TTC549 (cell line): ENCODE measurements at regions not wholly inside any gene's neighbourhood (a gene's known extent, or its start where the extent isn't known, plus 50 kb on each side); places are given as distances from the start of the nearest gene placed in this dataset.
"Not testable (repeated sequence)": the region's sequence is repeated elsewhere in the genome, so short reads cannot be mapped to it uniquely, and the experiment has no call there.

Experiments
- FAIRE-seq: peaks from 2 replicates; lab custom pipeline; 2012; peaks lifted over from hg19 to GRCh38; lab: Jason Lieb, UNC

DNA sequence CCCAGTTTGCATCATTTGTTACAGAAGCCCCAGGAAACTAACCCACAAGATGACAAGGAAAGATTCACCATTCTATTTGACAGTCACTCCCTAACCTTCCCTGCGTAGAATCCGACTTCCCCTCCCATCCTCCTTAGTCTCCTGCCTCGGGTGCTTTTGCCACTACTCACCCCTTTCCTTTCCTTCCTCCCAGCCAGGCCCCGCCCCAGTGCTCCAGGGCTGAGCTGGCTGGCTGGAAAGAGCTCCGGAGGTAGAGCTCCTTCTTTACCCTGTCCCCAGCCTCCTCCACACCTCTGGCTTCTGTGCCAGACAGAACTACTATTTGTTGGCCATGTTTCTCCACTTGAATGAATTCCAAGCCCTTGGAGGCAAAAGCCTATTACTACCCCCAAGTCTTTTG is 317.6 kb upstream of the NCKAP5 start:
- FAIRE-seq: no peak

DNA sequence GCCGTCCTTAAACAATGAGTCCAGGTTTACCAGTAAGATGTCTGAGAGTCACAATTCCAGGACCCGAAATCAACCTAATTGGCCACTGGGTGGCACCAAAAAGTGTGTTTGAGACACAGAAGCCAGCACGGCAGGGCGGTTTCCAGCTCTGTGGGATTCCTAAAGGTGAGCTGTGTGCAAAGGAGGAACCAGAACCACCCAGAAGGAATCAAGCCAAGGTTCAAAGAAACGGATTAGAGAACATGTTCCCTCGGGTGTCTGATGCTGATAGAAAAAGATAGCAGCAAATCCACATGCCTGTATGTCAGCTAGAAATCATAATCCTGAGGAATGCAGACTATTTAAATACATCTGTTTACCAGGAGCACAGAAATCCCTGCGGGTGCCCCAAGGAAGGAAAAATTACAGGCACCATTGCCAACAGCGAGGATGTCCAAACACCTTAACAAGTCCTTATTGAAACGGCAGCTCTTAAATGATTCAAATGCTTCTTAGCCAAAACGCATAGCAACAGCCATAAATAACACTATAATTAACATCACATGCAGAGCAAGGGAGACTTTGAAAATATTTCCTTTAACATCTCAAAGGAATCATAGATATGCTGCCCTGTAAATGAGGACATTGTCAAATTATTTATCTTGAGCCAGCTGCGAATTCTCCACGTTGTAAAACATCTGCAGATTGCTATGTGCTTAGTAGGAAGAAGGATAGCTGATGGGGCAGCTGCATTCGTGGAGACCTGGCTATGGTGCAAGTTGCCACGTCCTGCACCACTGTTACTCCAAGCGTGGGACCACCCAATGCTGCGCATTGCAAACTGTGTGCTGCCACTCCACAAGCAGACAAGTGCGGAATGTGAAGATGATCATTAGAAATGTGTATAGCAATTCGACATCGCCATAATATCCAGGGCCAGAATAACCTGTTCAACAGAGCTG is 318.7 kb upstream of the NCKAP5 start:
- no peak for FAIRE-seq

- FAIRE-seq: no peak
Observed at GRCh38 chr2:133887676-133888040, 319.4 kb upstream of the NCKAP5 start.

DNA sequence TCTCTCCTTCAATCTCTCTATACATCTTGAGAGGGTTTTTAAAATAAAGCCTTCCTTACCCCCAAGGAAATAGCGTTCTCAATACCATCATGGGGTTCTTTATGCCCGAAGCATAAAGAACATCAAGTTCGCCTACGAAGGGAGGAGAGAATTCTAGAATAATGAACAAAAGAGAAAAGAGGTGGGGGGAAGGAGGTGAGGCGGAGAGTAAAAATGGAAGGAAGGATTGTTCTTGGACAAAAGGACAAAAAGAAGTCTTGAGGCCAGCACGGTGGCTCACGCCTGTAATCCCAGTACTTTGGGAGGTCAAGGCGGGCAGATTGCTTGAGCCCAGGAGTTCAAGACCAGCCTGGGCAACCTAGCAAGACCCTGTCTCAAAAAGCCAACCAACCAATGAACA is 319.8 kb upstream of the NCKAP5 start:
- FAIRE-seq: no peak

- FAIRE-seq: no peak
Observed at GRCh38 chr2:133888621-133889219, 320.5 kb upstream of the NCKAP5 start.

GRCh38 chr2:133892352-133892913 is 324.2 kb upstream of the NCKAP5 start:
- no peak for FAIRE-seq

- FAIRE-seq: no peak
Observed at GRCh38 chr2:133894429-133894828, 326.2 kb upstream of the NCKAP5 start.

DNA sequence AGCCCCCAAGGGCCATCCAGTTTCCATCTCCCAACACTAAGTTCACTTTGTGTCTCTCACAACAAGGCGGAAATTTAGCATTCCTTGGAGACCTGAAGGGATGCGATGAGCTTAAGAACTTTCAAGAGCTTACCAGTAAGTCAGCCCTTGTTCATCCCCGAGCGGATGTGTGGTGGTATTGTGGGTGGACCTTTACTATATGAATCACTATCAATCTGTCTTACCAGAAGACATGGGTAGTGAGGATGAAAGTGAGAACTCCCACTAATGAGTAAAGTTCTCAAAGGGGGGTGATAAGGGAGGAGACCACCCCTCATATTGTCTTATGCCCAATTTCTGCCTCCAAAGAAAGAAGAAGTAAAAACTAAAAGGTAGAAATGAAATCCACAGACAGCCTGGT is 329.6 kb upstream of the NCKAP5 start:
- not testable (repeated sequence) for FAIRE-seq

DNA sequence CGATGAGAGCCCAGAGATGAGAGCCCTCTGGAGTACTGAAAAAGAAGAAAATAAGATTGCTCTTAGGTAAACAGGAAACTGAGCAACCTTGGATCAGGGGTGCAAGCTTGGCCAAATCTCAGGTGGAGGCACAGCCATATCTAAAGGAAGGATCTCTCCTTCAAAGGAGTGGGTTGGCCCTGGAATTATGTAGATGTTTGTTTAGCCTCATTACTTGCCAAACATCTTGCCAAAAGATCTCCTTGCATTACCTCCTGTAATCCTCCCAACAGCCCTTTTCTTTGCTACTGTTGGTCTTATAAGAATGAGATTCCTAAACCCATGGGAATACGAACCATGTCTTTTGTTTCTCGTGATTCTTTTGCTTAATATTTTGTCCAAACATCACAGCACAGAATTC is 332.6 kb upstream of the NCKAP5 start:
- no peak for FAIRE-seq

GRCh38 chr2:133906396-133906795 is 338.1 kb upstream of the NCKAP5 start:
- no peak for FAIRE-seq

DNA sequence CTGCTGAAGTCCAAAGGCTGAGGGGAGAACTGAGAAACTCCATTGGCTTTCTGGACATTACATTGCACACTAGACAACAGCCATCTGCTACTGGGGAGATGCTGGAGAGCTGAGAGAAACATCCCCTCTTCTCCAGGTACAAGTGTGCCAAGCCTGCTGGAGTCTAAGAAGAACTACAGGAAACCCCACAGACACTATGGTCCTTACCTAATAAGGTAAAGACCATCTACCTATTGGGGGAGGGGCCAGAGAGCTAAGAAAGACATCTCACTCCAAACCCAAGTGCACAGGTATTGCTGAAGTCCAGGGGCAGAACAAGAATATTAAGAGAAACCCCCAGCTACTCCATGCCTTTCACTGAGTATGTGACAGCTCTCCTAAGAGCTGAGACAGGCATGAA is 338.7 kb upstream of the NCKAP5 start:
- FAIRE-seq: no peak

DNA sequence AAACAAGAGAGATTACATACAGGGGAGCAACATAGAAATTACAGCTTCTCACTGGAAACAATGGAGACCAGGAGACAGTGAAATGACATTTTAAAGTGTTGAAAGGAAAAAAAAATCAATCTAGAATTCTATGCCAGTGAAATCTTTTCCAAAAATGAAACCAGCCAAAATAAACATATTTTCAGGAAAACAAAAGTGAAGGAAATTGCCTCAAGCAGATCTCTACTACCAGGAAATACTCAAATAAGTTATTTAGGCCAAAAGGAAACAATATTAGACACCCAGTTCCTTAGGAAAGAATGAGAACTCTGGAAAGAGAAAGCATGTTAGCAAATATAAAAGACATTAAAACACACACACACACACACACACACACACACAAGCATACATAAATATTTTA is 339.9 kb upstream of the NCKAP5 start:
- FAIRE-seq: no peak

GRCh38 chr2:133918141-133918540 is 335.7 kb upstream of the MGAT5 start:
- no peak for FAIRE-seq

- no peak for FAIRE-seq
Observed at GRCh38 chr2:133919285-133919684, 334.6 kb upstream of the MGAT5 start.

GRCh38 chr2:133927894-133928293 is 326.0 kb upstream of the MGAT5 start:
- no peak for FAIRE-seq

DNA sequence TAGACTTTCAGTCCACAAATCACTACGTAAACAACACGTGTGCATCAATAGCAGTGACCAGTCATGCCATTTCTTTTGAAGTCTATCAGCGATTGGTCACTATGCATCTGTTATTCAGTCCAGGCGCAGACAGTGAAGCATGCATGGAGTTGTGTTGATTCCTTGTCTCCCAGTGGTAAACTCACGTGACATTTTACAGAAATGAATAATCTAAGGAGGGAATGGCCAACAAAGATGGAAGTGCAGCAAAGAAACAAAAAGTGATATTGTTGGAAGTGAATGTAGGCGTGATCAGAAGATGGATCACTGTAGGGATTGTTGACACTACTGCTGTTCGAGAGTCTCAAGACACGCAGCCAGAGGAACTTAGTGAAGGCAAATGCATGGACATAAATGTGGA is 317.8 kb upstream of the MGAT5 start:
- FAIRE-seq: no peak

DNA sequence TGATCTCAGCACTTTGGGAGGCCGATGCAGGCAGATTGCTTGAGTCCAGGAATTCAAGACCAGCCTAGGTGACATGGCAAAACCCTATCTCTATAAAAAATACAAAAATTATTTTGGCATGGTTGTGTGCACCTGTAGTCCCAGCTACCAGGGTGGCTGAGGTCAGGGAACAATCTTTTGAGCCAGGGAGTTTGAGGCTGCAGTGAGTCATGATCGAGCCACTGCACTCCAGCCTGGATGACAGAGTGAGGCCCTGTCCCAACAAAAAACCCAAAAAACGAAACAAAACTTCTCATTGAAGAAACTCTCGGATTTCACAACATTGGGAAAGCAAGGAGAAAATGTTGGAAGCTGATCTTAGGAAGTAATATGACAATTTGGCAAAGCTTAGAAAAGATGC is 317.3 kb upstream of the MGAT5 start:
- no peak for FAIRE-seq

GRCh38 chr2:133937669-133938068 is 316.2 kb upstream of the MGAT5 start:
- FAIRE-seq: no peak

GRCh38 chr2:133940134-133940533 is 313.7 kb upstream of the MGAT5 start:
- FAIRE-seq: no peak

DNA sequence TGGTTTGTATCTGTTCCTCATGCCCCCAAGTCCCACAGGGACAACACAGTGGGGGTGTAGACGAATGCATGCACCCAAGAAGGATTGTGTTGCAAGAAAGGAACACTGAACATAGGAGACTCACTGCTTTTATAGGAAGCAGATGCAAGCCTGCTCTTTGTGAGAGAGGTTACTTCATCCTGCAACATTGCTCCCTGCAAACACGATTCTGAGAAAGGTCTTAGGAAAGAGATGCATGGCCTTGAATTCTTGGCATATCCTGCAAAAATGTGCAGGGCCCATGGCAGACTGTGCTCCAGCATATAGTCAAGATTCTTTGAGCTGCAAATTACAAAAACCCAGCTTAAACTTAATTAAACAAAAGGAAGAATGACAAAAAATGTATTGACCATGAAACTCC is 312.2 kb upstream of the MGAT5 start:
- FAIRE-seq: no peak

GRCh38 chr2:133942398-133942797 is 311.5 kb upstream of the MGAT5 start:
- no peak for FAIRE-seq

DNA sequence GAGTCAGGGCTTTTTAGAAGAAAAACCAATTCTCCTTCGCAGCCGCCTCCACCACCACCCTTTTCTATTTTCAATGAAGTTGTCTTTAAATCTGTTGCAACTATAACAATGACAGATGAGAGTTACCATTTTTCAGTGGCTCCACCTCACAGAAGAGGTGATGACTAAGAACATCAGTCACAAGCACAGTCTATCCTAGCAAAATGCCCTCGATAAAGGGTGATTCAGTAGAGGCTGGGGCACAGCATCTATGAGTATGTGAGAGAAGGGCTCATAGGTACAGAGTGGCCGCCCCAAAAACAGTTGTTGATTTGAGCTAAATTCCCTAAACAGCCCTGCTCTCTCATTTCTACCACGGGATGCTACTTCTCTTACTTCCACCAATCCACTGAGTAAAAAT is 310.8 kb upstream of the MGAT5 start:
- FAIRE-seq: no peak

DNA sequence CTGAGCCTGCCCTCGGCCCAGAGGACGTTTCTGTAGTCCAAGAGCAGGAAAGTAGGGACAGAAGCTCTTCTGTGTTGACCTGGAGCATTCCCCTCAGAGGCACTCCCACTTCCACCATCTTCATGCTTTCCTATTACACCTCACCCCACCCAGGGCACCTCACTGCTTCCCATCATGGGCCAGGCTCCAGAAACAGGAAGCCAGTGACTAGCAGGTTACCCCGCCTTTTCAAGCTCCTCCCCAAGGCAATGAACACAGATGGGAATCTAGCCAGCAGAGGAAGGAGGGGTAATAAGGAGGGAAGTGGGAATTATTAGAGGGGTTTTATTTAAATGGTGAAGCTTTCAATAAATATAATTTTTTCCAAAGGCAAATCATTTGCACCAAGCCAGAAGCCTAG is 308.8 kb upstream of the MGAT5 start:
- FAIRE-seq: no peak

GRCh38 chr2:133947057-133947456 is 306.8 kb upstream of the MGAT5 start:
- FAIRE-seq: no peak
